GM19395 (cell line): ENCODE measurements at regions not wholly inside any gene's neighbourhood (a gene's known extent, or its start where the extent isn't known, plus 50 kb on each side); places are given as distances from the start of the nearest gene placed in this dataset.
A peak's percentile ranks its signal among the peaks of the same experiment; 100 is the strongest.

ENCODE experiments used
- ATAC-seq: cut with Tn5 transposase; IDR thresholded peaks from one replicate; pipeline ENCODE4 v1.9.1; 2021; ENCODE audit warnings: mild to moderate bottlenecking, moderate library complexity; ENCODE audit not compliant: unreplicated experiment

DNA sequence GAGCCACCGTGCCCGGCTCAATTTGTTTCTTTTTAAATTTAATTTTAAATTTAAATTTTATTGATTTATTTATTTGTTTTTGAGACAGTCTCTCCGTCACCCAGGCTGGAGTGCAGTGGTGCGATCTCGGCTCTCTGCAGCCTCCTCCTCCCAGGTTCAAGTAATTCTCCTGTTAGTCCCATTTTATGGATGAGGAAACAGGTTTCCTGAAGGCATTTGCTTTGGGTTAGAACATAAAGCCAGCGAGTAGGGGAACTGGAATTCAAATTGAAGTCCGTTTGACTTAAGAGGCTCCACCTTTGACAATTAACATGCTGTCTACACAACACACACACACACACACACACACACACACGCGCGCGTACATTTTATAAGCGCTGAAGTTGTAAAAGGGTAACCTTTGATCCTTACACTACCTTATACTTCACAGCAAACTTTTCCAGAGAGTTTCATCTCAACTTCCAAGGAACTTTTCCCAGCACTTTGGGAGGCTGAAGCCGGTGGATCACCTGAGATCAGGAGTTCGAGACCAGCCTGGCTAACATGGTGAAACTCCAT, 232.0 kb downstream of the BCAS1 start:
- no peak for ATAC-seq

DNA sequence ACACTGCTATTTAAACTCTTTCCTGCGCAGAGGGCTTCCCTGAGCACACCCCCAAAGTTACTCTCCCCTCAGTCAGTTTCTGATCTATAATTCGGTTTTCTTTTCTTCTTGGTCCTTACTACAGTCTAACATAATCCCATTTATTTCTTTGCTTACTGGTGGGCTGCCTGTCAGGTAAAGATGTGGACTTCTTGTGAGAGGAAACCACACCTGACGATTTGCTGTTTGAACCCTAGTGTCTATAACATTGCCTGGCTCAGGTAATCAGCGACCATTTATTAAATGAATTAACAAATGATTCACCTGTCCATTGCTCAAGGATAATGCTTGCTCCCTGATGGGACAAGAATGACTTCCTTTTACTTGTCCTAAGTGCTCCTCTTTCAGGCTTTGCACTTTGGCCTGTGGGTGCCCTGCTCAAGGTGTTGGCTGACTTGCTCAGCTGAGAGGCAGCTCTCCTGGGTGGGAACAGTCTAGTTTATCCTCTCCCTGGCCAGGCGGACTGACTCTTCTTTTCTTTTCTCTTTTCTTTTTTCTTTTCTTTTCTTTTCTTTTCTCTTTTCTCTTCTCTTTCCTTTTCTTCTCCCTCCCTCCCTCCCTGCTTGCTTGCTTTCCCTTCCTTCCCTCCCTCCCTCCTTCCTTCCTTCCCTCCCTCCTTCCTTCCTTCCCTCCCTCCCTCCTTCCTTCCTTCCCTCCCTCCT, 233.1 kb downstream of the BCAS1 start:
- ATAC-seq: no peak

DNA sequence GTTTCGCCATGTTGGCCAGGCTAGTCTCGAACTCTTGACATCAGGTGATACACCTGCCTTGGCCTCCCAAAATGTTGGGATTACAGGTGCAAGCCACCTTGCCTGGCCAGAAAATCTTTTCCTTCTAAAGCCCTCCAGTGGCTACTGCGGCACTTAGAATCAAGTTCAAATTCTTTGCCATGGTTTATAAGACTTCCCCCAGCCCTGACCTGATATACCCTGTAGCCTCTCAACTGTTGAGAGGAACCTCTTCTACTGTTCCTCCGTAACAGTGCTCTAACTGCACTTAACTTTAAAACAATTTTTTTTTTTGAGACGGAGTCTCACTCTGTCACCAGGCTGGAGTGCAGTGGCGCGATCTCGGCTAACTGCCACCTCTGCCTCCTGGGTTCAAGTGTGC, 235.6 kb downstream of the BCAS1 start:
- no peak for ATAC-seq

DNA sequence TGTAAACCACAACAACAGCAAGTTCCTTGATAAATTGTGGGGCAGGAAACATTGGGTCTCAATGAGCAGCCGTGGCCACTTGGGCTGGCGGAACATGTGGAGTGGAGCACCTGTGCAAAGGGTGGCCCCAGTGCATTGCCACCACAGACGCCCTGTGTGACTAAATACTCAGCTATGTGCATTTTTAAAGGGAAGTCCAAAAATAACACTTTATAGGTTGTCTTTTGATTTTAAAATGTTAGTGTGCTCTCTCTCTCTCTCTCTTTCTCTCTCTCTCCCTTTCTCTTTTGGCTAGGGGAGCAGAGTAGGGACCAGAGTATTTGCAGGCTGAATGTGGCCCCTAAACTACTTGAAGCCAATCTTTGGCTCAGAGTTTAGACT, 236.3 kb downstream of the BCAS1 start:
- peak; percentile 41 for ATAC-seq

DNA sequence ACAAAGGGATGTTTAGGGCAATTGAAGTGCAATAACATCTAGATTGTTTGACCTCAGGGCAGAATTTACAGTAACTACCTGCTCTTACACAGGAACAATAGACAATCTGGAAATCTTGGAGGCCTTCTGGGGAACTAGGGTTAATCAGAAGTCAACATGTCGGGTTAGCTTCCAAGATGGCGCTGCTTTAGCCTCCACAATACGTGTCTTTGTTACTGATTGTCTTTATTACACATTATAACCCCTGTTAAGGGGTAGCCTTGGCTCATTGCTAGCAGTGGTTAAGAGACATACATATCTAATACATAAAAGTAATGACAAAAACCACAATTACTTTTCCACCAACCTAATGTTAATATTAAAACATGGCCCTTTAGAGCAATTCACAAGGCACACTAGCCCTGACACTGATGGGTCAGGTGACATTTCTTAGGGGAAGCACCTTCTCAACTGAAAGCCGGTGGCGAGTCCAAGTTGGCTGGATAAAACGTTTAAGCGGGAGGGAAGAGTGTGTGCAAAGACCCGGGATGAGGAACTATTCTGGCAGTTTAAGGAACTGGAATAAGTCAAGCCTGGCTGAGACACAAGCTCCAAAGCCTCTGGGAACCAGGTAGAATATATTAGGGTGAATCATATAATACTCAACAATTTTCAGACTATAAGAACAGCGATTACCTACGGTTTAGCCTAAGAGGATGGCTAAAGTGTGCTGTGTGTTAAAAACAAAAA, 236.9 kb downstream of the BCAS1 start:
- ATAC-seq: peak; percentile 19

DNA sequence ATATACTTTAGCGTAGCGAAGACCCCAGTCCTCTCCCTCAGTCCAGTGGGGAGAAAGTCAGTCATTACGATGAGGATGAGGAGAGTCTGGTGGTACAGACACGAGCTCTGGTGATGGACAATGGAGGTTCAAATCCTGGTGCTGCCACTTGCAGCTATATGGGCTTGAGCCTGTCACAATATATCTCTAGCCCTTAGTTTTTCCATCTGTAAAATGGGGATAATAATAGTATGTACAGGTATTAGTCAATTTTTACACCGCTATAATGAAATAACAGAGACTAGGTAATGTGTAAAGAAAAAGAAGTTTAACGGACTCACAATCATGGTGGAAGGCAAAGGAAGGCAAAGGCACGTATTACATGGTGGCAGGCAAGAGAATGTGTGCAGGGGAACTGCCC, 237.9 kb downstream of the BCAS1 start:
- ATAC-seq: no peak

DNA sequence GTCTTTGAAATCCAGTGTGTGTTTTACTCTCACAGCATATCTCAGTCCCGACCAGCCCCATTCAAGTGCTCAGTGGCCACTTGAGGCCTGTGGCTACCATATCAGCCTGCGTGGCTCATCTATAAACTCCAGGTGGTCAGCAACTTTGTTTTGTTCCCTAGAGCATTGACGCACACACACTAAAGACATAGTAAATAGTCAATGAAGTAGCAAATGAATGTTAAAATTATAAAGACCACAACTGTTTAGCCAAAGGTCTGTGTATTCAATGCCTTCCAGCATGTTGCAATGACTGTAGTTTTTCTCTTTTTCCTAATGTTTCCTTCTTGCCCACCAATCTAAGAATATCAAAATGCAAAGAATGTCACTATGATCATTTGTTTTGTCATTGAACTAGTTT, 238.2 kb upstream of the ZNF217 start:
- no peak for ATAC-seq

DNA sequence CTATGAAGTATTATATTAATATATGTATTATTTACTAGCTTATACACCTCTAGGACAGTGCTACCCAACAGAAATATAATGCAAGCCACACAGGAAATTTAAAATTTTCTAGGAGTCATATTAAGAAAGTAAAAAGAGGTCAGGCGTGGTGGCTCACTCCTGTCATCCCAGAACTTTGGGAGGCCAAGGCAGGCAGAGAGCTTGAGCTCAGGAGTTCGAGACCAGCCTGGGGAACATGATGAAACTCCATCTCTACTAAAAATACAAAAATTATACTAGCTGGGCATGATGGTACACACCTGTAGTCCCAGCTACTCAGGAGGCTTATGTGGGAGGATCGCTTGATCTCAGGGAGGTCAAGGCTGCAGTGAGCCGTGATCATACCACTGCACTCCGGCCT, 237.6 kb upstream of the ZNF217 start:
- ATAC-seq: no peak

DNA sequence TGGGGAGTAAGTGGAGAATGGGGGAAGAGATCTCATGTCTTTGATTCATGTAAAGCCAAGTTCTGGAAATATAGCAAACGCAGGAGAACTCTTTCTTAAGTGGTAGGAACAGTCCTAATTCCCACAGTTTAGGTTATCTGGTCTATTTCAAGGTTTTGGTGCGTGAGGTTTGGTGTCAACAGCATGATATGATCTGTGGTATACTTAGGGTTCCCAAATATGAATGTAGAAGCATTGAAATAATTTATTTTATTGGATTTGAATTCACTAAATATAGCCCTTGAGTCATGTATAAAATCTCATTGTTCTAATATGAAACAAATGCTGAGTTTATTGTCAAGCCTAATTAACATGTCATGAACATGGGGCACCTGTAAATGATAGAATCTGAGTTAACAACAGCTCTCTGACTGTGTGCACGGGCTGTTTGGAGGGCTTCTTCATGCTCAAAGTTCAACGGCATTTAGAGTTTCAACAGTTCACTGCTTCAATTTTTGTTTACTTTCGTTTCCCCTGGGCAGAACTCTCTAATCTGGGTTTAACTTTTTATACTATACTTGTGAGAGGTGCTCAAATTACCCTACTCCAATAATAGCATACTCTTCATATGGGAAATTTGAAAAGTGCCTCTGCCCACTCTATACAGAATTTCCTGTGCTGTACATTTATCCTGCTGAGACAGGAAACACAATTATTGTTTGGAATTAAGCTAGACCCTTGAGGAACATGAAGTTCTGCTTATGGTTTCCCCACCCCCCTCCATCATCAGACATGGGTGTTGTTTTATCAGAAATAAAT, 236.3 kb upstream of the ZNF217 start:
- ATAC-seq: no peak

DNA sequence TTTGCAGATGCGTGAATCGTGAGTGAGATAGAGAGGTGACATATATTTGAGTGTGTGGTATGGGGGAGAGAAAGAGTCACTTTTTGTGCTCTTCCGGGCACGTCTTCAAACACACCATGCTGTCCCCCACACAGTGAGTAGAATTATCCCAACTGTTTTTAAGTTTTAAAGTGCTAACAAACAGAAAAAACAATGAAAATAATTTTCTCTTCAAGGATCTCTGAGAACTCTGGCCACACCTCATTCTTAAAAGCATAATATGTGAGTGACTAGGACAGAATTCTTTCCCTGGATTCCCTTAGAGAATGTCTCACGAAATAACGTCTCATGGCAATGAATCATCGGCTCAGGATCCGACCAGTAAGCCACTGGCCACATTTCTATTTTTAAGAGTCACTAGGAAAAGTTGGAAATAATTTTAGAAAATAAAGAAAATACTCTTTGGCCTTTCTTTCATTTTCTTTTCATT, 235.7 kb upstream of the ZNF217 start:
- ATAC-seq: no peak

DNA sequence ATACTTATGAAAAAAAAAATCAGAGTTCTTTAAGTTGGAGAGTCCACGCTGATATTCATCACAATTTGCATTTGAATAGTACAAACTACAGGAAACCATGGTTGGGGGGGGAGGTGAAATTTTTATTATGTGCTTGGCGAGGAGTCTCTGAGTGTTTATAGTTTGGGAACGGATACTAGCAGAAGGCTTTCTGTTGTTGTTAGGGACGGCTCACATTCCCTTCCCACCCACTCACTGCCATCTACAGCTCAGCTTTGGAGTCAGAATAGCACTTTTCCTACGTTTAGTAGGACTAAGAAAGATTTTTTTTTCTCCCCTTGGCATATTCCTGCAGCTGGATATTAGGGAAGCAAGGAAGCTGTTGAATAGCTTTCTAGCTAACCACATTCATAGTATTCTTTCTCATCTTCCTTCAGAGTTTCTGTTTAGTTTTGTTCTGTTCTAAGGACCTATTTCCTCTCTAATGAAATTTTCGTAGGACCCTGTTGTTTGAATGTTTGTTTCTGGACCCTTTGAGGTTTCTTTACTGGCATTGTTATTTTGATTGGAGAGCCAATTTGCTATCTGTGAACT, 235.1 kb upstream of the ZNF217 start:
- ATAC-seq: no peak

DNA sequence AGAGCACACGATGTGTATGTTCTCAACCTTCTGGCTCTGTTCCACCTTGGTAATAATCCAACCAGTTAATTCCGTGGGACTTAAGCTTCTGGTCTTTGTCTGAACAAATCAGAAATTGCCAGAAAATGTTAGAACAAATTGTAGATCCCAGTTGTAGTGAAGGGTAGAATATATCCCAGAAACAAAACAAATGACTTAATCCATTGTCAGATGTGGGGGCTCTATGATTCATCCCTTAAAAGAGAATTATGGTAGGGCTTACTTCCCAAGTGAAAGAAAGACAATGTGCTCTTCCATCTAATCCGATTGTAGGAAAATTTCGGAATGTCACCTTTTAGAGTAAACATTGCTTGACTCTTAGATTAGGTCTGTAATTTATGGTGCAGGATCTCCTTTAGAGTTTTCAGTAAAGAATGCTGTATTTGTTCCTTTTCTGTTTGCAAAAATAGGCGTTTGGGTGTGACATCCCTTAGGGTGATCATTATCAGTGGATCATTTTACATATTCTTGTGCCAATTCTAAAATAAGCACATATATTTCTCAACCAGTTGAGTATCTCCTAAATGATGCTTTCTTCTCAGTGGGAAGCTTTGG, 234.5 kb upstream of the ZNF217 start:
- no peak for ATAC-seq

DNA sequence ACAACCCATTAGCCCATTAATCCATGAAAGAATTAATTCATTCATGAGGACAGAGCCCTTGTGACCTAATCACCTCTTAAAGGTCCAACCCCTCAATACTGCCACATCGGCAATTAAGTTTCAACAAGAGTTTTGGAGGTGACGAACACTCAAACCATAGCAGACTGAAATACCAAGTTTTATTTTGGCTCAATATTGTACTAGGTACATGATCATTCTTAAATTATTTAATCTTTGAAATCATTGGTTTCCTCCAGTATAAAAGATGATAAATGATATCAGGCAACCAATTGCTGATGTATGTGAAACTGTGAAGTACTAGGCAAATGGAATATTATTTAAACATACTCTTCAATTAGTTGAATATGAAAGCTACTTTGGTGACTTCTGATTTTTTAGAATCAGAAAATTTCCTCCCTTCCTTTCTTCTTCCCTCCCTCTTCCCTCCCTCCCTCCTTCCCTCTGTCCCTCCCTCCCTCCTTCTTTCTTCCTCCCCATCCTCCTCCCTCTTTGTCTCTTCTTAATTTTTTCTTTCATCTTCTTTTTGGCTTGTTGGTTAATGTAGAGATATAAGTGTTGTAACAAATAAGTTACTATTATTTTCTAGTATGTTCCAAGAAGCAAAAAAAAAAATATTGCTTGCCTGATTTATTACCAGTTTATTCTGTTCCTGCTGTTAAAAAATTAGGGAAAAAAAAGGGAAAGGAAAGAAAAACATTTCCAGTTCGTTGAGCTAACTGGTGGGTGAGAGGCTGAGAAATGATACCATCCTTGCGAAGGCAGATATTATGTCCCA, 233.9 kb upstream of the ZNF217 start:
- ATAC-seq: peak; percentile 16

DNA sequence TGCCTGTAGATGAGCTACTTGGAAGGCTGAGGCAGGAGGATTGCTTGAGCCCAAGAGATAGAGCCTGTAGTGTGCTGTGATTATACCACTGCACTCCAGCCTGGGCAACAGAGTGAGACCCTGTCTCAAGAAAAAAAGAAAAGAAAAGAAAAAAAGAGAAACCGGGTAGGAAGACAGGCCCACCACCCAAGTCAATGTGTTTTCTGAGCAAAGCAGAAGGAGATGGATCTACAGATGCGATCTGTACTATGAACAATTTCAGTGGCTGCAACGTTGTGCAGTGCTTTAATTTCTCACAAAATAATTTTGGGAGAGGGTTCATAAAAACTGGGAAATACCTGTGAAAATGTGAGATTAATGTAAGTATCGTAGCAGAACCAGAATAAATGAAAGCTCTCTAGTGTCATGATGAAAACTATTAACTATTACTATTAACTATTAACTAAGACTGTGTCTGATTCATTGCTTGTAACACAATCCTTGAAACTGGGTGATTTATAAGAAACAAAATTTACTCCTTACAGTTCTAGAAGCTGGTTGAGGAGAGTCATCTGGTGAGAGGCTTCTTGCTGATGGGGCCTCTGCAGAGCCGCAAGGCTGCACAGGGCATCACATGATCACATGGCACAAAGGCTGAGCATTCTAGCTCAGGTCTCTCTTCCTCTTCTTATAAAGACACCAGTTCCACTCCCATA, 233.1 kb upstream of the ZNF217 start:
- peak; percentile 71 for ATAC-seq

DNA sequence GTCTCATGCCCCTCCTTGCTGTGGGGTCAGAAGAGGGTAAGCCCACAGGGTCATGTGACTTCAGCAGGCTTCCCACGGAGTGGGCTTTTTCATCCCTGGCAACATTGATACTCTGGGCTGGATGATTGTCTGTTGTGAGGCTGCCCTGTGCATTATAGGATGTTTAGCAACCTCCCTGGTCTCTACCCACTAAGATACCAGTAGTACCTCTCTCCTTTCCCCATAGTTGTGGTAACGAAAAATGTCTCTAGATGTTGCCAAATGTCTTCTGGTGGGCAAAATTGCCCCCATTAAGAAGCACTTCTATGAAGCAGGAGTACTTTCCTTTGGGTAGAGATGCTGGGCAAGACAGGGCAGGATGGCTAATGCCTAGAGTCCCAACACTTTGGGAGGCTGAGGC, 232.5 kb upstream of the ZNF217 start:
- no peak for ATAC-seq

DNA sequence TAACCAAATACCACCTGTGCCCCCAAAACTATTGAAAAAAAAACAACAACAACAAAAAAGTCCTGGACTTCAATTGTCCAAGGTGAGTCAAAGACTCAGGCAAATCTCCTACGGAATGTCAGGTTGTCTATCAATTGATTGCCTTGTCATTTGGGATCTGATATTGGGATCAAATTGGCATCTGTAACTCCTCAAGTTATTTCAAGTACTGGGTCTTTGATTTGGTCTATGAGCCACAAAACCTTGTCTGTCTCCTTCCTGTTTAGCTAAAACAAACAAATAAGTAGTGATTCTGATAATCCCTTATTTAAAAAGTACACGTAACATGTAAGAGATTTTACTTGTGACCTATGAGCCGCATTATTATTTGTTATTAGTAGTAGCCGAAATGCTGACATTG, 231.6 kb upstream of the ZNF217 start:
- no peak for ATAC-seq

DNA sequence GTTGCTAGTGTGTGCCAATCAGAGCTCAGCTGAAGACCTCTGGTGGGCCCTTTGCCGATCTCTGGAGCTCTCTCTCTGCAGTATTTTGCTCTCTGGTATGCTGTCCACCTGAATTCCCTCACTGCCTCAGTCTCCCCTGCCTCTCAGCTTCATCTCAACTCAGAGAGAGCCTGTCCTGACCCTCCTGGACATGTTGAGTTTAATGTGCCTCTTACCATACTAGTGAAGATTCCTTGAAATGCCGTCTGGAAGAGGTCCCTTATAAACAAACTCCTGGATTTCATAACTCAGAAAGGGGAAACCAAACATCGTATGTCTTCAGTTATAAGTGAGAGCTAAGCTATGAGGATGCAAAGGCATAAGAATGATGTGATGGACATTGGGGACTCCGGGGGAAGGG, 231.1 kb upstream of the ZNF217 start:
- no peak for ATAC-seq

DNA sequence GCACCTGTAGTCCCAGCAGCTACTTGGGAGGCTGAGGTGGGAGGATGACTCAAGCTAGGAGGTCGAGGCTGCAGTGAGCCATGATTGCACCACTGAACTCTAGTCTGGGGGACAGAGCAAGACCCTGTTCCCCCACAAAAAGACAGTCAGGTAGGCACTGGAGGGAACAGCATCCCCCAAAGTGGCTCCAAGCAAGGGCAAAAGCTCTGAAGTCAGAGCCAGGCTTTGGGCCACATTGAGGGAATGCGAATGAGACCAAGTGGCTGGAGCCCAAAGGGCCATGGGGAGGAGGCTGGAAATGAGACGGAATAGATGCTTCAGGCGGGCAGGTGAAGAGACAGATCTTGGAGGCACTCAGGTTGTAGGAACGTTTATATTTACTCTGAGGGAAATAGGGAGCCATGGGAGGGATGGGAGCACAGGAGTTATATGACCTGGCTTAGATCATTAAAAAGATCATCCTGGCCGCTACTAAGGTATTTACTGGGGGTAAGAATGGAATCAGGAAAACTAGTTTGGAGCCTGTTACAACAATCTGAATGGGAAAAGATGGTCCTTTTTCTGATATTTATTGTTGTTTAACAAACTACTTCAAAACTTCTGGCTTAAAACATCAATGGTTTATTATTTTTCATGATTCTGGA, 229.6 kb upstream of the ZNF217 start:
- ATAC-seq: no peak

DNA sequence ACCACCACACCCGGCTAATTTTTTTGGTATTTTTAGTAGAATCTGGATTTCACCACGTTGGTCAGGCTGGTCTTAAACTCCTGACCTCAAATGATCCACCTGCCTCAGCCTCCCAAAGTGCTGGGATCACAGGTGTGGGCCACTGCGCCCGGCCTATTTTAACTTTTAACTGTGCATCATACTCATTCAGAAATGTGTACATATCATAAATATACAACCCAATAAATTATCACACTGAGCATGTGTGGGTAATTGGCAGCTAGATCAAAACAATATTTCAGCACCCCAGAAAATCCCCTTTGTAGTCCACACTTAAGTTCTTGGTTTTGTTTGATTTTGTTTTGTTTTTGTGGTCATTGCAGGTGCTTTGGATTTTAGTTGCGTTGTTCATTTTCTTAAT, 228.9 kb upstream of the ZNF217 start:
- no peak for ATAC-seq
